ENCODE measurements at regions not wholly inside any gene's neighbourhood (a gene's known extent, or its start where the extent isn't known, plus 50 kb on each side); places are given as distances from the start of the nearest gene placed in this dataset.
"Not testable (repeated sequence)": the region's sequence is repeated elsewhere in the genome, so short reads cannot be mapped to it uniquely, and the experiment has no call there.

DNA sequence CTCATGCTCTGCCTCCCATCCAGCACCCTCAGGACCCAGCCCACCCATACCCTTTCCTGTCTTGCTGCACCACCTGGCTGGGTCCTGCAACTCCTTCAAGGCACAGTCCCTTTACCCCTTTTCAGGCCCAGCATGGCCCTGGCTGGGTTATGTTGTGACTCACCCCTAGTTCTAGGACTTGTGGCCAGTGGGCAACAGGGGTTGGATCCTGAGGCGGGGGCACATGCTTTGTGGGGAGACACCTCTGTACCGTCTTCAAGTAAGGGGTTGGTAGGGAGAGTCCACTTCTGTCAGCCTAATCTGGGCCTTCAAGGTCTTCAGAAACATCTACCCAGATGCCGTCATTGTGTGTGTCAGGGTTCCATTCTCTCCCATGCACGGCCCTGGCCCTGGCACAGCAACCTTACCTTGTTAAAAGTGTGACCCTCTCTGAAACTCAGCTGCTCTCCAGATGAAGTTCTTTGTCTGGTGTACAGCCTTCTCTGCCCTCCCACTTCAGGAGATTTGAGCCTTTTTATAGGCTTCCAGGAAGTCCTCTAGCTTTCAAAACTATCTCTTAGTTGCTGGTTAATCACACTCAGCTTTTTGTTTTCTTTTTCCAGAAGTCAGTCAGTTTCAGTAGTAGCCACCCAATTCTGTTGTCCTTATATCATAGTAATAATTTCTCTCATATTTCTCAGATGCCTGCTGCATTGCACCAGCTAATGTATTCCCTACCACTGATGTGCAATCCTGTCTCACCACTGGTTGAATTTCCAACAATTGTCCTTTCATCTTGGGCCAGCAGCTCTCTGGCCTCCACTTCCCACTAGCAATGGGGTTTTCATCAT is 107.3 kb downstream of the NRN1 start:
- no peak overlapping the region for H3K4me2 ChIP-seq
- peaks cover 4% of the 10 kb centered on the region; the same call in 1 of the 2 replicates for H3K4me1 ChIP-seq
- H3K27ac ChIP-seq = no peak overlapping the region
- TF ChIP-seq Cebpa-rat (IDR thresholded peaks at IDR 0.05) = no peak
- no peaks in the 10 kb centered on the region for H4K20me1 ChIP-seq
- no peak overlapping the region for H3K4me3 ChIP-seq
- H3K36me3 ChIP-seq = no peaks in the 10 kb centered on the region
- H3K9ac ChIP-seq = no peak overlapping the region
- H3K9me3 ChIP-seq = no peaks in the 10 kb centered on the region
- H3K27me3 ChIP-seq = no peaks in the 10 kb centered on the region

DNA sequence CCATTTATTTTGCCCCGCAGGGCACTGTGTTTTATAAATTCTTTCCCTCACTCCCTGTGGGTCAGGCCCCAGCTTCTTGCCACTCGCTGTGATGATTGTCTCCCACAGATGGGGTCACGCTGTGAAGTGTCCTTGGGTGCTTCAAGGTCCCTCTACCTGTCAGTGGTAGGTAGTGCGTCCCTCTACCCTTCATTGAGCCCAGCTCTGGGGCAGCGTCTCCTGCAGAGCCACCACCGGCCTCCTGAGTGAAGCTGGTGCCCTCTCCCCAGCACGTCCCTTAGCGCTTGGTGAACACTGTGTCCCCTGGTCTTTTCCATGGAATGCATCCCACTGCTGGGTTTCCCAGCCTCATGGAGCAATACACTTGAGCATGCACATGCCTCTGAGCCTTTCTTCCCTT is 108.2 kb downstream of the NRN1 start:
- H3K27me3 ChIP-seq = no peaks in the 10 kb centered on the region
- H3K4me3 ChIP-seq = no peak overlapping the region
- no peaks in the 10 kb centered on the region for H3K36me3 ChIP-seq
- no peaks in the 10 kb centered on the region for H4K20me1 ChIP-seq
- H3K9ac ChIP-seq = no peak overlapping the region
- no peak overlapping the region for H3K27ac ChIP-seq
- TF ChIP-seq Cebpa-rat (IDR thresholded peaks at IDR 0.05) = no peak
- no peak overlapping the region for H3K4me2 ChIP-seq
- peaks cover 2% of the 10 kb centered on the region for H3K9me3 ChIP-seq
- peaks cover 2% of the 10 kb centered on the region; the same call in 1 of the 2 replicates for H3K4me1 ChIP-seq

DNA sequence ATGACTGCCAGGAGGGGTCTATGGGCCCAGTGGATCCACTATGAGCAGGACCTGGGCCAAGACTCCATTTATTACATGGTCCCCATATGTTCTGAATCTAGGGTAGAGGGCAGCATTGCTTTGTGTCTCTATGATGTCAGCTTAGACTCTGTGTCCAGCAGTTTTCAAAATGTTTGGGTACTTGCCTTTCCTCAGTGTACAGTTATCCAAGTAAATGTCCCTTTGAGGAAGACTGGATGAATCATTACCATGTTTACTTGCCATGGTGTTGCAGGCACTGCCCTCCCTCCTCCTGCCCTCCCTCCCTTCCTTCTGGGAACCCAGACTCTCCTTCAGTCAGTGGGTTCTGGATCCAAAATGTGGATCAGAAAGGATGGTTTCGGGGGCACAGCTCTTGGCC is 108.6 kb downstream of the NRN1 start:
- Histone ChIP-seq H3K36me3 (no peaks in the 10 kb centered on the region), H3K4me1 (no peaks in the 10 kb centered on the region; the same call in 1 of the 2 replicates), H3K27me3 (no peaks in the 10 kb centered on the region), H3K9me3 (peaks cover 7% of the 10 kb centered on the region), H3K4me2 (no peak overlapping the region), H3K4me3 (no peak overlapping the region), H3K27ac (no peak overlapping the region), H3K9ac (no peak overlapping the region), H4K20me1 (no peaks in the 10 kb centered on the region)
- TF ChIP-seq Cebpa-rat (IDR thresholded peaks at IDR 0.05) = no peak

DNA sequence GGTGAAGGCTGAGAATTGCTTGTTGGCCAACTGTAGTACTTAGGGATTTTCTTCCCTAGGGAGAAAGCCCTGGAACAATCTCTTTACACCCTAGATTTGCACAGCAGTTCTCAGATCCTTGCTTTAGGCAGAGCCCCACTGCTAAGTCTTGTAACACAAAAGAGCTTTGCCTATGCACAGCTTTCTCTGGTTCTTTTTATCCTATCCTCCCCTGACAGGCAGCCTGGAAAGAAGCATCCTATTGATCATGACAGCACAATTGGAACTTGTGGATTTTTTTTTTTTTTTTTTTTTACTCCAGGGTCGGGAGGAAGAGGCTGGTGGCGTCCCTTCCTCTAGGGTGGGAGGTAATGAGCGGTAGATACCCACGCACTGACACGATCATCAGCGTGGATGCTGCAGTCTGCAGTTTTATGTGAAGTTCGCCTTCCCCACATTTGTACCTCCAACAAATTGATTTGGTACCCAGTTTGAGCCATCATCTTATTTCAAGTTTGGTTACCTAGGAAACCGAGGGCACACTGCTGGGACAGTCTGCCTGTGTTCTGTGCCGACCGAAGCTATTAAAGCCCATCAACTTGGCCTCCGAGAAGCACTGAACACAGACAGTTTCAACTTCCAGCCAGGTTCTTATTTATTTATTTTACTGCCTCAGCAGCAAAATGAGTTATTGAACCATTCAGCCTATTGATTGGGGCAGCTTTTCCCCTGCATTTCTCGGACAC is 110.1 kb downstream of the NRN1 start:
- no peak for TF ChIP-seq Cebpa-rat (IDR thresholded peaks at IDR 0.05)

DNA sequence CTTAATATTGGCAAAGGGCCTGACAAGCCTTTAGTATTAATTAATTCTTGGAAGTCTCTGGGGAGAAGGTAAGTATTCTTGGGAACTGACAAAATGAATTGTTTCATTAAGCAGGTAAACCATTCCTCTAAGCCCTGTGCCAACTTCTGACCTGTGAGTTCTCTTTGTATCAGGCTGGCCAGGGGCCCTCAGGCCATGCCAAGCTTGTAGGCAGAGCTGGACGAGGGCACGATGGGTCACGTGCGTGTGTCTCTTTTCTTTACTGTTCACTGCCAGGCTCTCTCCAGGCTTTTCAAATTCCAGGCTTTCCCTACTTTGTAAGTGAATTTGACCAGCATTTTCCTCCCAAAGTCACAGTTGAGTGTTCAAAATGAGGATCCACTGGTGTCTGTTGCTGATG is 112.4 kb downstream of the NRN1 start:
- H3K4me2 ChIP-seq = no peak overlapping the region
- no peaks in the 10 kb centered on the region for H3K36me3 ChIP-seq
- H3K9me3 ChIP-seq = peaks cover 15% of the 10 kb centered on the region
- no peak for TF ChIP-seq Cebpa-rat (IDR thresholded peaks at IDR 0.05)
- no peaks in the 10 kb centered on the region for H3K27me3 ChIP-seq
- no peaks in the 10 kb centered on the region for H4K20me1 ChIP-seq
- H3K4me3 ChIP-seq = no peak overlapping the region
- H3K4me1 ChIP-seq = peaks cover 8% of the 10 kb centered on the region
- no peak overlapping the region for H3K9ac ChIP-seq
- H3K27ac ChIP-seq = no peak overlapping the region

More for the DNA sequence above, 110.1 kb downstream of the NRN1 start:
- no peaks in the 10 kb centered on the region for H3K36me3 ChIP-seq
- no peaks in the 10 kb centered on the region for H4K20me1 ChIP-seq
- no peak overlapping the region for H3K27ac ChIP-seq
- H3K9ac ChIP-seq = no peak overlapping the region
- no peak overlapping the region for H3K4me3 ChIP-seq
- H3K27me3 ChIP-seq = no peaks in the 10 kb centered on the region
- H3K4me2 ChIP-seq = no peak overlapping the region
- peaks cover 8% of the 10 kb centered on the region for H3K4me1 ChIP-seq
- peaks cover 15% of the 10 kb centered on the region for H3K9me3 ChIP-seq

DNA sequence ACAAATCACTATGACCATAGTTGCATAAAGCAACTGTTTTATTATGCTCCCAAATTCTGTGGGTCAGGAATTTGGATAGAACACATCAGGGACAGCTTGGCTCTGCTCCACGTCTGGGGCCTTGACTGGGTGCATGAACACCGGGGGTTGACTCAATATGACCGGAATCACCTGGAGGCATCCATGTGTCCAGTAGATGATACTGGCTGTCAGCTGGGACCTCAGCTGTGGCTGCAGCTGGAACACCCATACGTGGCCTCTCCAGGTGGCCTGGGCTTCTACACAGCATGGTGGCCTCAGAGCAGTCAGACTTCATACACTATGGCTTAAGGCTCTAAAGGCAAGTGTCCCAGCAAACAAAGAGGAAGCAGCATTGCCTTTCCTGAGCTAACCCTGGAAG is 113.4 kb downstream of the NRN1 start:
- H3K27me3 ChIP-seq = no peaks in the 10 kb centered on the region
- H3K4me2 ChIP-seq = no peak overlapping the region
- no peaks in the 10 kb centered on the region for H3K36me3 ChIP-seq

DNA sequence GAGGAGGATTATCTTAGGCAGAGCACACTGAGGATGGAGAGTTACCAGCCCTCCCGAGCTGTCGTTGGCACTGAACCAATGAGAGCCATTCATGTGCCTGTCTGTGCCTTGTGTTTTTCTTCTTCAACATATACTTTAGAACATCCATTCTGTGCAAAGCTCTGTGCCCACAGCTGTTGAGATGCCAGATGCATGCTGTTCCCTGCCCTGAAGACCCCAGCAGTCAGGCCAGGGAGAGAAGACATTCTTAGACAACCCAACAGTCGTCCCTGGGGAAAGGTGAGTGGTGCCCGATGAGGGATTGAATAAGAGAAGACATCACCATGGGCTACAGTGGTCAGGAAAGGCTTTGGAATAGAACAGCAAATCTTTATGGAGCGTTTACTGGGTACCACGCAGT is 114.1 kb downstream of the NRN1 start:
- peaks cover 8% of the 10 kb centered on the region for H3K4me1 ChIP-seq
- no peaks in the 10 kb centered on the region for H3K36me3 ChIP-seq
- H3K4me2 ChIP-seq = peak overlapping the region; percentile 55
- no peaks in the 10 kb centered on the region for H4K20me1 ChIP-seq
- no peak for TF ChIP-seq Cebpa-rat (IDR thresholded peaks at IDR 0.05)
- H3K9me3 ChIP-seq = peaks cover 15% of the 10 kb centered on the region
- peak overlapping the region; percentile 53; the same call in 1 of the 2 replicates for H3K27ac ChIP-seq
- H3K4me3 ChIP-seq = peak overlapping the region; percentile 58
- H3K27me3 ChIP-seq = no peaks in the 10 kb centered on the region
- peak overlapping the region; percentile 45; the same call in 1 of the 2 replicates for H3K9ac ChIP-seq

More for the DNA sequence above, 113.4 kb downstream of the NRN1 start:
- no peak overlapping the region for H3K27ac ChIP-seq
- no peak for TF ChIP-seq Cebpa-rat (IDR thresholded peaks at IDR 0.05)
- H3K9me3 ChIP-seq = peaks cover 15% of the 10 kb centered on the region
- H4K20me1 ChIP-seq = no peaks in the 10 kb centered on the region
- H3K9ac ChIP-seq = no peak overlapping the region
- H3K4me3 ChIP-seq = no peak overlapping the region
- peaks cover 8% of the 10 kb centered on the region for H3K4me1 ChIP-seq

DNA sequence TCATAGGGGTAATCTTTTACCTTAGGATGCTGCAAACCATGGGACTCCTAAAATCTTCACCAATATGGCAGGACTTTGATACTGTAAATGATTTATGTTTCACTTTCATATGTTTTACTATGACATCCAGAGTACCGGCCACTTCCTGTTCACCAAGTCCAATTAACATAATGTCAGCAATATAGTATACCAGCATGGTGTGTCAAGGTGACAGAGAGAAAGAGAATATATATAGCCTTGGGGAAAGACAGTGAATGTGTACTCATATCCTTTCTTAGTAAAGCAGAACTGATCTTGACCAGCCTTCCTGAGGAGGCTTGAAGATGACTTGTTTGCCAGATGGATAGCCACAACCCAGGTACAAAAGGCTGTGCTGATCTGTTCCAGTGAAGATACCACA is 127.9 kb downstream of the NRN1 start:
- 0 out of 2 replicates have a peak, but pooled peaks cover 5% of the 10 kb centered on the region for H3K4me1 ChIP-seq
- H3K36me3 ChIP-seq = no peaks in the 10 kb centered on the region
- TF ChIP-seq Cebpa-rat (IDR thresholded peaks at IDR 0.05) = no peak
- H3K9ac ChIP-seq = no peak overlapping the region
- H4K20me1 ChIP-seq = no peaks in the 10 kb centered on the region
- no peak overlapping the region for H3K4me2 ChIP-seq
- H3K9me3 ChIP-seq = no peaks in the 10 kb centered on the region; the same call in 1 of the 2 replicates
- H3K4me3 ChIP-seq = no peak overlapping the region
- no peak overlapping the region for H3K27ac ChIP-seq
- no peaks in the 10 kb centered on the region for H3K27me3 ChIP-seq

DNA sequence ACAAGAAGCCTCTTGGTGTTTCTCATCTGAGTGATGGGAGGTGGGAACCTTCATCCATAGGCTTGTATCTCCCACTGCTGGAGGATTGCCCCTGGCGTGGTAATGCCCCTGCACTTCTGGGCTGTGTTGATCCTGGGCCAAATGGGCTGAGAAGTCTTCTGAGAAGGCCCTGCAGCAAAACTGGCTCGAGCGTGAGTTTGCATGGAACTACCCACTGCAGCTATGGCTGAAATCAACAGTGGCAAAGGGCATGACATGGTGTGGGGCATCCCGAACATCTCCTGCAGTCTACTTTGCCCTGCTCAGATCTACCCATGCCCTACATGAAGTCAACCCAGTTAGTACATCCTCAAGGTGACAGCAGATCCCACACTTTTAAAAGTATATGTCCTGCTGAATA is 130.6 kb downstream of the NRN1 start:
- Histone ChIP-seq H3K9ac (no peak overlapping the region), H3K4me2 (no peak overlapping the region), H4K20me1 (no peaks in the 10 kb centered on the region), H3K9me3 (peaks cover 15% of the 10 kb centered on the region), H3K27ac (no peak overlapping the region), H3K27me3 (no peaks in the 10 kb centered on the region), H3K36me3 (no peaks in the 10 kb centered on the region), H3K4me3 (no peak overlapping the region), H3K4me1 (0 out of 2 replicates have a peak, but pooled peaks cover 5% of the 10 kb centered on the region)
- no peak for TF ChIP-seq Cebpa-rat (IDR thresholded peaks at IDR 0.05)

DNA sequence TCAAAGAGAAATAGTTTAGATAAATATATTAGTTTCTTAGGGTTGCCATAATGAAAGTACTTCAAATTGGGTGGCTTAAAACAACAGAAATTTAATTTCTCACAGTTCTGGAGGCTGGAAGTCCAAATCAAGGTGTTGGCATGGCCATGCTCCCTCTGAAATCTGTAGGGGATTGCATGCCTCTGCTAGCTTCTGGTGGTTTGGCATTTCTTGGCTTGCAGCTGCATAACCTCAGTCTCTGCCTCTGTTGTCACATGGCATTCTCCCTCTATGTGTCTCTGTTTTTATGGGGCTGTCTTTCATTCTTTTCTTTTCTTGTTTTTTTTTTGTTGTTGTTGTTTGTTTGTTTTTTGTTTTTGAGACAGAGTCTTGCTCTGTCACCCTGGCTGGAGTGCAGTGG is 132.7 kb downstream of the NRN1 start:
- not testable (repeated sequence) for H4K20me1 ChIP-seq, H3K9ac ChIP-seq, H3K27ac ChIP-seq, H3K27me3 ChIP-seq, H3K4me3 ChIP-seq, H3K36me3 ChIP-seq
- Histone ChIP-seq H3K4me2 (peak overlapping the region; percentile 27; the same call in 1 of the 2 replicates), H3K9me3 (peaks cover 16% of the 10 kb centered on the region), H3K4me1 (peaks cover 11% of the 10 kb centered on the region)
